ENCODE measurements at regions not wholly inside any gene's neighbourhood (a gene's known extent, or its start where the extent isn't known, plus 50 kb on each side); places are given as distances from the start of the nearest gene placed in this dataset.

- H3K4me3 ChIP-seq, result no peak overlapping the region
- intact Hi-C loops (cut with DNase I, micrococcal nuclease), result no loop called here
- DNase-seq, result no peak
- TF ChIP-seq, protein P1, sequence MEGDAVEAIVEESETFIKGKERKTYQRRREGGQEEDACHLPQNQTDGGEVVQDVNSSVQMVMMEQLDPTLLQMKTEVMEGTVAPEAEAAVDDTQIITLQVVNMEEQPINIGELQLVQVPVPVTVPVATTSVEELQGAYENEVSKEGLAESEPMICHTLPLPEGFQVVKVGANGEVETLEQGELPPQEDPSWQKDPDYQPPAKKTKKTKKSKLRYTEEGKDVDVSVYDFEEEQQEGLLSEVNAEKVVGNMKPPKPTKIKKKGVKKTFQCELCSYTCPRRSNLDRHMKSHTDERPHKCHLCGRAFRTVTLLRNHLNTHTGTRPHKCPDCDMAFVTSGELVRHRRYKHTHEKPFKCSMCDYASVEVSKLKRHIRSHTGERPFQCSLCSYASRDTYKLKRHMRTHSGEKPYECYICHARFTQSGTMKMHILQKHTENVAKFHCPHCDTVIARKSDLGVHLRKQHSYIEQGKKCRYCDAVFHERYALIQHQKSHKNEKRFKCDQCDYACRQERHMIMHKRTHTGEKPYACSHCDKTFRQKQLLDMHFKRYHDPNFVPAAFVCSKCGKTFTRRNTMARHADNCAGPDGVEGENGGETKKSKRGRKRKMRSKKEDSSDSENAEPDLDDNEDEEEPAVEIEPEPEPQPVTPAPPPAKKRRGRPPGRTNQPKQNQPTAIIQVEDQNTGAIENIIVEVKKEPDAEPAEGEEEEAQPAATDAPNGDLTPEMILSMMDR (IDR thresholded peaks at IDR 0.05), result no peak
- H3K4me1 ChIP-seq (ENCODE audit: low read depth), result no peaks in the 10 kb centered on the region
- H3K36me3 ChIP-seq (ENCODE audit: low read depth), result no peaks in the 10 kb centered on the region
- ATAC-seq, result no peak
- peaks cover 8% of the 10 kb centered on the region for H3K9me3 ChIP-seq
These were observed 64.2 kb downstream of the DACT2 start for GRCh38 chr6:168255283-168255881.

GRCh38 chr6:168252267-168252666 is 67.3 kb downstream of the DACT2 start:
- Histone ChIP-seq H3K4me3 (no peak overlapping the region), H3K36me3 (ENCODE audit: low read depth) (no peaks in the 10 kb centered on the region), H3K4me1 (ENCODE audit: low read depth) (peaks cover 9% of the 10 kb centered on the region), H3K9me3 (peaks cover 8% of the 10 kb centered on the region)
- ATAC-seq, result no peak
- intact Hi-C loops (cut with DNase I, micrococcal nuclease), result no loop called here
- TF ChIP-seq, protein P1 (IDR thresholded peaks at IDR 0.05), result no peak
- no peak for DNase-seq

- intact Hi-C loops (cut with DNase I, micrococcal nuclease), result no loop called here
- Histone ChIP-seq H3K4me3 (no peak overlapping the region), H3K36me3 (ENCODE audit: low read depth) (no peaks in the 10 kb centered on the region), H3K4me1 (ENCODE audit: low read depth) (peaks cover 9% of the 10 kb centered on the region), H3K9me3 (peaks cover 2% of the 10 kb centered on the region)
- no peak for DNase-seq
- TF ChIP-seq, protein P1 (IDR thresholded peaks at IDR 0.05), result no peak
- ATAC-seq, result no peak
These were observed 69.3 kb downstream of the DACT2 start for GRCh38 chr6:168250250-168250649.

DNA sequence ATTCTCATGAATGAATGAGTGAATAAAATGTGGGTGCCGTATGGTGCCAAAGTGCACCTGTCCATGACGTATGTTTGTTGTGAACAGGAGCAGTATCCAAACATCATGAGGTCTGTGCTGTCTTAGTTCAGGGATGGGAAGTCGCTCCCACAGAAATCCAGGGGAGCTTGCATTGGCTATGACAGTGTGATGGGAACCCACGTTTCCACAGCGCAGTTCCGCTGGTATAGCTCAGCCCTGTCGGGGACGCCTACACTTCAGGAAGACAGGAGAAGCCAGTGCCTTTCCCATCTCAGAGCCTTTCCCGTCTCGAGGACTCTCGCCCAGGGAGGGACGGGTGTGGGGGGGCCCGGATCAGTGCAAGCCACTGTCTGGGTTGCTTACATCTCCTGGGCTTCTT is 69.8 kb downstream of the DACT2 start:
- ATAC-seq (no peak), DNase-seq (no peak)
- Histone ChIP-seq H3K4me3 (no peak overlapping the region), H3K9me3 (no peaks in the 10 kb centered on the region), H3K36me3 (ENCODE audit: low read depth) (no peaks in the 10 kb centered on the region), H3K4me1 (ENCODE audit: low read depth) (peaks cover 9% of the 10 kb centered on the region)
- intact Hi-C loops (cut with DNase I, micrococcal nuclease), result no loop called here
- TF ChIP-seq, protein P1 (IDR thresholded peaks at IDR 0.05), result no peak

DNA sequence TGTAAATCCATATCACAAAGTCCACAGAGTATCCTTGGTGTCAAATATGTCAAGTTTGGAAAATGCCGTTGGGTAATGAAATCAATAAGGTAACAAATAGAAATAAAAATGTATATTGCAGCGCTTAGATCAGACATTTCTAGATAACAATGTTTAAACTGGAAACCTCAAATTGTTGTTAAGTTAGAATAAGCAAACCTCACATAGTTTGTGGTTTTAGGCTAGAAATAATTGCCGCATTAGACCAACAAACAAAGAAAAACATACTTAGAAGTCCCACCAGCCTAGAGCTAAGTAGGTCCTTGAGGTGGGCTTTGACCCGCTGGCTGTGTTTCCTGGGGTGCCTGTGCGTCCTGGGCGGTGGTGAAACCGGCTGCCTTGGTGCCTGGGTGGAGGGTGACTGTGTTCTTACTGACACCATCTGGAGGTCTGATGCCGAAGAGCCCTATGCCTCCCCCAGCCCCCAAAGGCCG is 71.4 kb downstream of the DACT2 start:
- Histone ChIP-seq H3K4me1 (ENCODE audit: low read depth) (peaks cover 9% of the 10 kb centered on the region), H3K36me3 (ENCODE audit: low read depth) (no peaks in the 10 kb centered on the region), H3K4me3 (no peak overlapping the region), H3K9me3 (no peaks in the 10 kb centered on the region)
- ATAC-seq (no peak), DNase-seq (no peak)
- intact Hi-C loops (cut with DNase I, micrococcal nuclease), result no loop called here
- TF ChIP-seq, protein P1 (IDR thresholded peaks at IDR 0.05), result no peak
